ENCODE measurements at regions not wholly inside any gene's neighbourhood (a gene's known extent, or its start where the extent isn't known, plus 50 kb on each side); places are given as distances from the start of the nearest gene placed in this dataset.

DNA sequence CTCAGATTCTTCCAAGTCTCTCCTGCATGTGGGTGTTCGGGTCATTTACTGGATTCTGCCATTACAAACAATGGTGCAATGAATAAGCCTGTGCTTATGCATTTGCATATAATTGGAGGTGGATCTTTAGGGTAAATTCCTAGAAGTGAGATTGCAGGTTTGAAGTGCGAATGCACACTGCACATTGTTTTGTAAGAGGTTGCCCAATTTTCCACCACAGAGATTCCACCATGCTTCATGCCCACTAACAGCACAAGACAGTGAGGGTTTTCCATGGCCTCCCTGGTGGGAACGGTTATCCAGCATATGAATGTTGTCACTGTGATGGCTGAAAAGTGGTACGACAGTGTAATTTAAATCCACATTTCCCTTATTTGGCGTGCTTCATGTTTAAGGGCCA is 178.8 kb upstream of the PMEPA1 start:
- TF ChIP-seq EZH2 (IDR thresholded peaks at IDR 0.05; ENCODE audit: low read depth, unreplicated experiment) (no peak), ZNF114 (CRISPR knock-in tag; IDR thresholded peaks at IDR 0.05) (no peak), JUNB (IDR thresholded peaks at IDR 0.05; ENCODE audit: unreplicated experiment) (no peak), POLR2AphosphoS5 (IDR thresholded peaks at IDR 0.05; ENCODE audit: low read depth) (no peak), EZH2phosphoT487 (IDR thresholded peaks at IDR 0.05; ENCODE audit: unreplicated experiment) (no peak), CREB1 (CRISPR knock-in tag; IDR thresholded peaks at IDR 0.05; ENCODE audit: low read depth) (no peak), NANOG (IDR thresholded peaks at IDR 0.05; ENCODE audit: borderline replicate concordance) (no peak), ZNF331 (CRISPR knock-in tag; IDR thresholded peaks at IDR 0.05; ENCODE audit: low read depth) (no peak), STAT1 (IDR thresholded peaks at IDR 0.05; ENCODE audit: unreplicated experiment) (no peak)
- TF ChIP-seq, protein P1, sequence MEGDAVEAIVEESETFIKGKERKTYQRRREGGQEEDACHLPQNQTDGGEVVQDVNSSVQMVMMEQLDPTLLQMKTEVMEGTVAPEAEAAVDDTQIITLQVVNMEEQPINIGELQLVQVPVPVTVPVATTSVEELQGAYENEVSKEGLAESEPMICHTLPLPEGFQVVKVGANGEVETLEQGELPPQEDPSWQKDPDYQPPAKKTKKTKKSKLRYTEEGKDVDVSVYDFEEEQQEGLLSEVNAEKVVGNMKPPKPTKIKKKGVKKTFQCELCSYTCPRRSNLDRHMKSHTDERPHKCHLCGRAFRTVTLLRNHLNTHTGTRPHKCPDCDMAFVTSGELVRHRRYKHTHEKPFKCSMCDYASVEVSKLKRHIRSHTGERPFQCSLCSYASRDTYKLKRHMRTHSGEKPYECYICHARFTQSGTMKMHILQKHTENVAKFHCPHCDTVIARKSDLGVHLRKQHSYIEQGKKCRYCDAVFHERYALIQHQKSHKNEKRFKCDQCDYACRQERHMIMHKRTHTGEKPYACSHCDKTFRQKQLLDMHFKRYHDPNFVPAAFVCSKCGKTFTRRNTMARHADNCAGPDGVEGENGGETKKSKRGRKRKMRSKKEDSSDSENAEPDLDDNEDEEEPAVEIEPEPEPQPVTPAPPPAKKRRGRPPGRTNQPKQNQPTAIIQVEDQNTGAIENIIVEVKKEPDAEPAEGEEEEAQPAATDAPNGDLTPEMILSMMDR (conservative IDR thresholded peaks at IDR 0.05; ENCODE audit: low read depth in 2 of 2): no peak
- TF ChIP-seq, protein P2, sequence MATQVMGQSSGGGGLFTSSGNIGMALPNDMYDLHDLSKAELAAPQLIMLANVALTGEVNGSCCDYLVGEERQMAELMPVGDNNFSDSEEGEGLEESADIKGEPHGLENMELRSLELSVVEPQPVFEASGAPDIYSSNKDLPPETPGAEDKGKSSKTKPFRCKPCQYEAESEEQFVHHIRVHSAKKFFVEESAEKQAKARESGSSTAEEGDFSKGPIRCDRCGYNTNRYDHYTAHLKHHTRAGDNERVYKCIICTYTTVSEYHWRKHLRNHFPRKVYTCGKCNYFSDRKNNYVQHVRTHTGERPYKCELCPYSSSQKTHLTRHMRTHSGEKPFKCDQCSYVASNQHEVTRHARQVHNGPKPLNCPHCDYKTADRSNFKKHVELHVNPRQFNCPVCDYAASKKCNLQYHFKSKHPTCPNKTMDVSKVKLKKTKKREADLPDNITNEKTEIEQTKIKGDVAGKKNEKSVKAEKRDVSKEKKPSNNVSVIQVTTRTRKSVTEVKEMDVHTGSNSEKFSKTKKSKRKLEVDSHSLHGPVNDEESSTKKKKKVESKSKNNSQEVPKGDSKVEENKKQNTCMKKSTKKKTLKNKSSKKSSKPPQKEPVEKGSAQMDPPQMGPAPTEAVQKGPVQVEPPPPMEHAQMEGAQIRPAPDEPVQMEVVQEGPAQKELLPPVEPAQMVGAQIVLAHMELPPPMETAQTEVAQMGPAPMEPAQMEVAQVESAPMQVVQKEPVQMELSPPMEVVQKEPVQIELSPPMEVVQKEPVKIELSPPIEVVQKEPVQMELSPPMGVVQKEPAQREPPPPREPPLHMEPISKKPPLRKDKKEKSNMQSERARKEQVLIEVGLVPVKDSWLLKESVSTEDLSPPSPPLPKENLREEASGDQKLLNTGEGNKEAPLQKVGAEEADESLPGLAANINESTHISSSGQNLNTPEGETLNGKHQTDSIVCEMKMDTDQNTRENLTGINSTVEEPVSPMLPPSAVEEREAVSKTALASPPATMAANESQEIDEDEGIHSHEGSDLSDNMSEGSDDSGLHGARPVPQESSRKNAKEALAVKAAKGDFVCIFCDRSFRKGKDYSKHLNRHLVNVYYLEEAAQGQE (IDR thresholded peaks at IDR 0.05; ENCODE audit: unreplicated experiment): no peak
- TF ChIP-seq, protein P3, sequence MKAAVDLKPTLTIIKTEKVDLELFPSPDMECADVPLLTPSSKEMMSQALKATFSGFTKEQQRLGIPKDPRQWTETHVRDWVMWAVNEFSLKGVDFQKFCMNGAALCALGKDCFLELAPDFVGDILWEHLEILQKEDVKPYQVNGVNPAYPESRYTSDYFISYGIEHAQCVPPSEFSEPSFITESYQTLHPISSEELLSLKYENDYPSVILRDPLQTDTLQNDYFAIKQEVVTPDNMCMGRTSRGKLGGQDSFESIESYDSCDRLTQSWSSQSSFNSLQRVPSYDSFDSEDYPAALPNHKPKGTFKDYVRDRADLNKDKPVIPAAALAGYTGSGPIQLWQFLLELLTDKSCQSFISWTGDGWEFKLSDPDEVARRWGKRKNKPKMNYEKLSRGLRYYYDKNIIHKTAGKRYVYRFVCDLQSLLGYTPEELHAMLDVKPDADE (IDR thresholded peaks at IDR 0.05): no peak
- TF ChIP-seq, protein P4, sequence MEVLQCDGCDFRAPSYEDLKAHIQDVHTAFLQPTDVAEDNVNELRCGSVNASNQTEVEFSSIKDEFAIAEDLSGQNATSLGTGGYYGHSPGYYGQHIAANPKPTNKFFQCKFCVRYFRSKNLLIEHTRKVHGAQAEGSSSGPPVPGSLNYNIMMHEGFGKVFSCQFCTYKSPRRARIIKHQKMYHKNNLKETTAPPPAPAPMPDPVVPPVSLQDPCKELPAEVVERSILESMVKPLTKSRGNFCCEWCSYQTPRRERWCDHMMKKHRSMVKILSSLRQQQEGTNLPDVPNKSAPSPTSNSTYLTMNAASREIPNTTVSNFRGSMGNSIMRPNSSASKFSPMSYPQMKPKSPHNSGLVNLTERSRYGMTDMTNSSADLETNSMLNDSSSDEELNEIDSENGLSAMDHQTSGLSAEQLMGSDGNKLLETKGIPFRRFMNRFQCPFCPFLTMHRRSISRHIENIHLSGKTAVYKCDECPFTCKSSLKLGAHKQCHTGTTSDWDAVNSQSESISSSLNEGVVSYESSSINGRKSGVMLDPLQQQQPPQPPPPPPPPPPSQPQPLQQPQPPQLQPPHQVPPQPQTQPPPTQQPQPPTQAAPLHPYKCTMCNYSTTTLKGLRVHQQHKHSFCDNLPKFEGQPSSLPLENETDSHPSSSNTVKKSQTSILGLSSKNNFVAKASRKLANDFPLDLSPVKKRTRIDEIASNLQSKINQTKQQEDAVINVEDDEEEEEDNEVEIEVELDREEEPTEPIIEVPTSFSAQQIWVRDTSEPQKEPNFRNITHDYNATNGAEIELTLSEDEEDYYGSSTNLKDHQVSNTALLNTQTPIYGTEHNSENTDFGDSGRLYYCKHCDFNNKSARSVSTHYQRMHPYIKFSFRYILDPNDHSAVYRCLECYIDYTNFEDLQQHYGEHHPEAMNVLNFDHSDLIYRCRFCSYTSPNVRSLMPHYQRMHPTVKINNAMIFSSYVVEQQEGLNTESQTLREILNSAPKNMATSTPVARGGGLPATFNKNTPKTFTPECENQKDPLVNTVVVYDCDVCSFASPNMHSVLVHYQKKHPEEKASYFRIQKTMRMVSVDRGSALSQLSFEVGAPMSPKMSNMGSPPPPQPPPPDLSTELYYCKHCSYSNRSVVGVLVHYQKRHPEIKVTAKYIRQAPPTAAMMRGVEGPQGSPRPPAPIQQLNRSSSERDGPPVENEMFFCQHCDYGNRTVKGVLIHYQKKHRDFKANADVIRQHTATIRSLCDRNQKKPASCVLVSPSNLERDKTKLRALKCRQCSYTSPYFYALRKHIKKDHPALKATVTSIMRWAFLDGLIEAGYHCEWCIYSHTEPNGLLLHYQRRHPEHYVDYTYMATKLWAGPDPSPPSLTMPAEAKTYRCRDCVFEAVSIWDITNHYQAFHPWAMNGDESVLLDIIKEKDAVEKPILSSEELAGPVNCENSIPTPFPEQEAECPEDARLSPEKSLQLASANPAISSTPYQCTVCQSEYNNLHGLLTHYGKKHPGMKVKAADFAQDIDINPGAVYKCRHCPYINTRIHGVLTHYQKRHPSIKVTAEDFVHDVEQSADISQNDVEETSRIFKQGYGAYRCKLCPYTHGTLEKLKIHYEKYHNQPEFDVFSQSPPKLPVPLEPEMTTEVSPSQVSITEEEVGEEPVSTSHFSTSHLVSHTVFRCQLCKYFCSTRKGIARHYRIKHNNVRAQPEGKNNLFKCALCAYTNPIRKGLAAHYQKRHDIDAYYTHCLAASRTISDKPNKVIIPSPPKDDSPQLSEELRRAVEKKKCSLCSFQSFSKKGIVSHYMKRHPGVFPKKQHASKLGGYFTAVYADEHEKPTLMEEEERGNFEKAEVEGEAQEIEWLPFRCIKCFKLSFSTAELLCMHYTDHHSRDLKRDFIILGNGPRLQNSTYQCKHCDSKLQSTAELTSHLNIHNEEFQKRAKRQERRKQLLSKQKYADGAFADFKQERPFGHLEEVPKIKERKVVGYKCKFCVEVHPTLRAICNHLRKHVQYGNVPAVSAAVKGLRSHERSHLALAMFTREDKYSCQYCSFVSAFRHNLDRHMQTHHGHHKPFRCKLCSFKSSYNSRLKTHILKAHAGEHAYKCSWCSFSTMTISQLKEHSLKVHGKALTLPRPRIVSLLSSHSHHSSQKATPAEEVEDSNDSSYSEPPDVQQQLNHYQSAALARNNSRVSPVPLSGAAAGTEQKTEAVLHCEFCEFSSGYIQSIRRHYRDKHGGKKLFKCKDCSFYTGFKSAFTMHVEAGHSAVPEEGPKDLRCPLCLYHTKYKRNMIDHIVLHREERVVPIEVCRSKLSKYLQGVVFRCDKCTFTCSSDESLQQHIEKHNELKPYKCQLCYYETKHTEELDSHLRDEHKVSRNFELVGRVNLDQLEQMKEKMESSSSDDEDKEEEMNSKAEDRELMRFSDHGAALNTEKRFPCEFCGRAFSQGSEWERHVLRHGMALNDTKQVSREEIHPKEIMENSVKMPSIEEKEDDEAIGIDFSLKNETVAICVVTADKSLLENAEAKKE (CRISPR knock-in tag; IDR thresholded peaks at IDR 0.05): no peak
